OCI-LY7 (cell line): ENCODE measurements at regions not wholly inside any gene's neighbourhood (a gene's known extent, or its start where the extent isn't known, plus 50 kb on each side); places are given as distances from the start of the nearest gene placed in this dataset.

Experiments used
- BruUV-seq: library from RNA; stranded (reverse); fragments of 400-500 nt; replicated peaks from 2 replicates; lab custom pipeline; 2021; lab: Mats Ljungman, UMichigan
- CTCF ChIA-PET: fragments of 300-600 bp; sonication (Branson Sonifier 250); formaldehyde crosslinking; loops from one replicate; lab custom pipeline; 2022; ENCODE audit warnings: antibody characterized with exemption; ENCODE audit not compliant: unreplicated experiment; lab: Charles Lee
- POLR2A ChIA-PET: fragments of 300-600 bp; sonication (Branson Sonifier 250); formaldehyde crosslinking; loops from one replicate; lab custom pipeline; 2022; ENCODE audit warnings: antibody characterized with exemption; lab: Charles Lee
- DNase-seq: peaks from one replicate; pipeline ENCODE4 v3.0.0-alpha.2; 2015; ENCODE audit warnings: low spot score
- H2AFZ ChIP-seq: fragments of 200-600 bp; sonication (generic), shearing (Covaris generic); 2 replicates; pipeline ENCODE4 v1.6.1; 2014; ENCODE audit warnings: mild to moderate bottlenecking, antibody characterized with exemption, low read length, moderate library complexity
- H3K27ac ChIP-seq: fragments of 200-600 bp; sonication (generic); 2 replicates; pipeline ENCODE4 v1.5.1; 2014; ENCODE audit warnings: mixed run types, low read depth, mild to moderate bottlenecking, moderate library complexity, low read length, inconsistent platforms; ENCODE audit not compliant: poor library complexity, severe bottlenecking
- H3K36me3 ChIP-seq: fragments of 200-600 bp; sonication (generic); 2 replicates; pipeline ENCODE4 v1.6.1; 2014; ENCODE audit warnings: mild to moderate bottlenecking, antibody characterized with exemption, low read length, moderate library complexity, mixed read lengths; ENCODE audit not compliant: insufficient read depth
- H3K4me1 ChIP-seq: fragments of 200-600 bp; sonication (generic); 2 replicates; pipeline ENCODE4 v1.5.1; 2014; ENCODE audit warnings: mild to moderate bottlenecking, low read length; ENCODE audit not compliant: insufficient read depth, poor library complexity, severe bottlenecking
- H3K4me2 ChIP-seq: fragments of 200-600 bp; sonication (generic); 2 replicates; pipeline ENCODE4 v1.6.1; 2014; ENCODE audit warnings: mild to moderate bottlenecking, low read length
- H3K4me3 ChIP-seq: fragments of 200-600 bp; sonication (generic); 2 replicates; pipeline ENCODE4 v1.5.1; 2014; ENCODE audit warnings: mild to moderate bottlenecking, low read depth, low read length; ENCODE audit not compliant: poor library complexity, severe bottlenecking
- H3K79me2 ChIP-seq: fragments of 200-600 bp; sonication (generic); 2 replicates; pipeline ENCODE4 v1.6.1; 2016; ENCODE audit warnings: low read depth, mild to moderate bottlenecking, low read length, moderate library complexity, mixed read lengths; ENCODE audit not compliant: insufficient read depth
- H3K9me2 ChIP-seq: fragments of 200-600 bp; sonication (generic); 2 replicates; pipeline ENCODE4 v1.6.1; 2016; ENCODE audit warnings: mild to moderate bottlenecking, low read length, mixed read lengths; ENCODE audit not compliant: insufficient read depth
- H3K9me3 ChIP-seq: fragments of 200-600 bp; sonication (generic); 2 replicates; pipeline ENCODE4 v1.6.1; 2014; ENCODE audit warnings: mild to moderate bottlenecking, mixed run types, low read length, mixed read lengths
- H4K20me1 ChIP-seq: fragments of 200-600 bp; sonication (generic); 2 replicates; pipeline ENCODE4 v1.6.1; 2014; ENCODE audit warnings: mild to moderate bottlenecking, antibody characterized with exemption, low read length, moderate library complexity, mixed read lengths; ENCODE audit not compliant: insufficient read depth
- EZH2phosphoT487 ChIP-seq: fragments of 200-600 bp; sonication (generic); IDR thresholded peaks from 2 replicates; pipeline ENCODE4 v1.6.1; 2018; ENCODE audit warnings: low read depth, borderline replicate concordance, mild to moderate bottlenecking, mixed run types, antibody characterized with exemption, low read length, moderate library complexity, mixed read lengths
- intact Hi-C: fragments of 100-400 bp; cut with micrococcal nuclease; formaldehyde crosslinking; loops from one replicate; pipeline ENCODE4 v1.10.0; 2022; ENCODE audit not compliant: unreplicated experiment
- TF ChIP-seq, protein P1 (sequence below): fragments of 200-600 bp; sonication (generic); conservative IDR thresholded peaks from 2 replicates; pipeline ENCODE4 v1.5.1; 2014; ENCODE audit warnings: mild to moderate bottlenecking, antibody characterized with exemption, low read length, moderate library complexity, mixed read lengths

DNA sequence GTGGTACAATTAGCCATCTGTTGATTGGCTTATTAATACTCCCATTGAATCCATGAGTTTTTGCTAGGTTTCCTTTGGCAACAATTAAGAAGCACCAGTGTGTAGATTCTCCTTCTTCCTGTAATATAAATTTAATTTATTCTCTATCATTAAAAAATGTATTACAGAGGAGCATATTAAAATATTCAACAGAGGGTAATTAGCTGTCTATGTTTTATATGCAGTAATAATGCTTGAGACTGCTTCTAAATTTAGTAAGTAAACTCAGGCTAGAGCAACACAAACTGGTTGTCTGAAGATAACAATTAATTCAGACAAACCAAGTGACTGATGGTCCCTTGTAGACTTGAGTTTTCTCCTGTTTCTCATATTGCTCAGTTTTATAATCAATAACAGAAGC, 192.4 kb downstream of the FAT4 start:
- H3K36me3 ChIP-seq: no peaks in the 10 kb centered on the region
- H3K9me2 ChIP-seq: no peaks in the 10 kb centered on the region
- H3K9me3 ChIP-seq: no peaks in the 10 kb centered on the region
- no peaks in the 10 kb centered on the region for H3K4me1 ChIP-seq
- no peak overlapping the region for H3K4me3 ChIP-seq
- no TSS peak for BruUV-seq
- no peak for TF ChIP-seq EZH2phosphoT487
- TF ChIP-seq, protein P1, sequence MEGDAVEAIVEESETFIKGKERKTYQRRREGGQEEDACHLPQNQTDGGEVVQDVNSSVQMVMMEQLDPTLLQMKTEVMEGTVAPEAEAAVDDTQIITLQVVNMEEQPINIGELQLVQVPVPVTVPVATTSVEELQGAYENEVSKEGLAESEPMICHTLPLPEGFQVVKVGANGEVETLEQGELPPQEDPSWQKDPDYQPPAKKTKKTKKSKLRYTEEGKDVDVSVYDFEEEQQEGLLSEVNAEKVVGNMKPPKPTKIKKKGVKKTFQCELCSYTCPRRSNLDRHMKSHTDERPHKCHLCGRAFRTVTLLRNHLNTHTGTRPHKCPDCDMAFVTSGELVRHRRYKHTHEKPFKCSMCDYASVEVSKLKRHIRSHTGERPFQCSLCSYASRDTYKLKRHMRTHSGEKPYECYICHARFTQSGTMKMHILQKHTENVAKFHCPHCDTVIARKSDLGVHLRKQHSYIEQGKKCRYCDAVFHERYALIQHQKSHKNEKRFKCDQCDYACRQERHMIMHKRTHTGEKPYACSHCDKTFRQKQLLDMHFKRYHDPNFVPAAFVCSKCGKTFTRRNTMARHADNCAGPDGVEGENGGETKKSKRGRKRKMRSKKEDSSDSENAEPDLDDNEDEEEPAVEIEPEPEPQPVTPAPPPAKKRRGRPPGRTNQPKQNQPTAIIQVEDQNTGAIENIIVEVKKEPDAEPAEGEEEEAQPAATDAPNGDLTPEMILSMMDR: no peak
- H3K27ac ChIP-seq: no peak overlapping the region
- ChIA-PET CTCF (no interaction called here), POLR2A (no interaction called here)
- intact Hi-C loops: no loop called here
- H3K4me2 ChIP-seq: no peak overlapping the region
- H2AFZ ChIP-seq: no peak overlapping the region
- no peaks in the 10 kb centered on the region for H3K79me2 ChIP-seq
- DNase-seq: no peak
- no peaks in the 10 kb centered on the region for H4K20me1 ChIP-seq

DNA sequence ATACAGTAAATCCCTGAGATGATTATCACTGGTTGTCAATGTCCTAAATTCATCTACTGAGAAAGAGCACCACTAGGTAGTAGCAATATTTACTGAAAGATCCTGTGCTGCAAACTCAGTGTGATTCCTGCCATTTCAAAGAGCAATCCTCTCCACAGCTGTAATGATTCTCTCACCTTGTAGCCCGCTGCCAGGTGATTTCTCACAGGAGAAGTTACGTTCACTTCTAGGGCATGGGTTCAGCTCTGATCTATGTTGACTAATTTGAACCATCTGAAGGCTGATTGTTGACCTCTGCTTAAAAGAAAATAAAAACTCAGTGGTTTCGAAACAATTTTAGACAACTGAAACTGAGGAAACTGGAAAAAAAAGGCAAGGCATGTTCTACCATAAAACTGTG, 197.0 kb downstream of the FAT4 start:
- no peaks in the 10 kb centered on the region for H4K20me1 ChIP-seq
- BruUV-seq: no TSS peak
- no peaks in the 10 kb centered on the region for H3K79me2 ChIP-seq
- TF ChIP-seq, protein P1: no peak
- no peak for TF ChIP-seq EZH2phosphoT487
- no peaks in the 10 kb centered on the region for H3K36me3 ChIP-seq
- no peak overlapping the region for H3K4me2 ChIP-seq
- intact Hi-C loops: no loop called here
- H3K9me2 ChIP-seq: no peaks in the 10 kb centered on the region
- POLR2A ChIA-PET: no interaction called here
- H3K4me3 ChIP-seq: no peak overlapping the region
- no peaks in the 10 kb centered on the region for H3K4me1 ChIP-seq
- CTCF ChIA-PET: no interaction called here
- no peaks in the 10 kb centered on the region for H3K9me3 ChIP-seq
- DNase-seq: no peak
- H3K27ac ChIP-seq: no peak overlapping the region
- H2AFZ ChIP-seq: no peak overlapping the region

DNA sequence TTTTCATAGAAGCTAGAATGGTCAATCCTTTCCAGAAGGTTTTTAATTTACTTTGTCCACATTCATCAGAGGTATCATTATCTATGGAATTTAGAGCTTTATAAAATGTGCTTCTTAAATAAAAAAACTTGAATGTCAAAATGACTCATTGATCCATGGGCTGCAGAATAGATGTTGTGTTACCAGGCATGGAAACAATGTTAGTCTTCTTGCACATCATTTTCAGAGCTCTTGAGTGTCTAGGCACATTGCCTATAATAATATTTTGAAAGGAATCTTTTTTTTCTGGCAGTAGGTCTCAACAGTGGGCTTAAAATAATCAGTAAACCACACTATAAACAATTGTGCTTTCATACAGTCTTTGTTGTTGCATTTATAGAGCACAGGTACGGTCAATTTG, 200.3 kb downstream of the FAT4 start:
- POLR2A ChIA-PET: no interaction called here
- TF ChIP-seq, protein P1: no peak
- no peak for TF ChIP-seq EZH2phosphoT487
- no TSS peak for BruUV-seq
- H3K4me1 ChIP-seq: no peaks in the 10 kb centered on the region
- no peaks in the 10 kb centered on the region for H3K79me2 ChIP-seq
- no peak overlapping the region for H2AFZ ChIP-seq
- no peak overlapping the region for H3K4me3 ChIP-seq
- CTCF ChIA-PET: no interaction called here
- no peaks in the 10 kb centered on the region for H3K36me3 ChIP-seq
- no peak overlapping the region for H3K4me2 ChIP-seq
- intact Hi-C loops: no loop called here
- no peak overlapping the region for H3K27ac ChIP-seq
- no peak for DNase-seq
- no peaks in the 10 kb centered on the region for H4K20me1 ChIP-seq
- no peaks in the 10 kb centered on the region for H3K9me2 ChIP-seq
- no peaks in the 10 kb centered on the region for H3K9me3 ChIP-seq
